GM18870 (cell line): ENCODE measurements at regions not wholly inside any gene's neighbourhood (a gene's known extent, or its start where the extent isn't known, plus 50 kb on each side); places are given as distances from the start of the nearest gene placed in this dataset.

Experiments
- ATAC-seq: cut with Tn5 transposase; IDR thresholded peaks from one replicate; pipeline ENCODE4 v1.9.1; 2021; ENCODE audit warnings: moderate library complexity; ENCODE audit not compliant: unreplicated experiment

DNA sequence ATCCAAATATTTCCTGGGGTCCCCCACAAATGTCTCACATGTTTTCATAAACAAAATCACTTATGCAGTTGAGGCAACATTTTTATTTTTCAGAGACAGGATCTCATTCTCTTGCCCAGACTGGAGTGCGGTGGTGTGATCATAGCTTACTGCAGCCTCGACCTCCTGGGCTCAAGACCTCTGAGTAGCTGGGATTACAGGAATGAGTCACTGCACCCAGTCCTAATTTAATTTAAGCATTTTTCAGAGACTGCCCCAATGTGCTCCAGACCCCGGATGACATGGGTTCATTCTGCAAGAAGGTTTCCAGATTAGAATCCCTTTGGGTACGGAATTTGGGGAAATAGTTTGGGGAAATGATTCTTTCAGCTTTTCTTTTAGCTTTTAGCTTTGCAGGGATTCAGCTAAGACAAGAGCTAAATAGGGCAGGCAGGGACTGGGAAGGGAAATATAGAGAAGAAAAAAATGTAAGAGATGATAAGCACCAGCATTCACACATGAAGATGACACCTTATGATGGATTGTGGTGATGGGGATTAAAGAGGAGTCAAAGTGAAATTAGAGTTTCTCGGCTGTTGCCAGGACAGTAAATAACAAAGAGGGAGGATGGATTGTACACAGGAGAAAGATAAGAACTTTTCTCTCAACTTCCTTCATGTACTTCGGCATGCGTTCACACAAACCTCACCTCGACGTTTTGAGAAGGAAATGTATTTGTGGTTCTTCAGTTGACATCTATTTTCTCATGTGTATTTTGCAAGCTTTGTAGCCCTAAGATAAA is 169.4 kb upstream of the TAB2 start:
- no peak for ATAC-seq

DNA sequence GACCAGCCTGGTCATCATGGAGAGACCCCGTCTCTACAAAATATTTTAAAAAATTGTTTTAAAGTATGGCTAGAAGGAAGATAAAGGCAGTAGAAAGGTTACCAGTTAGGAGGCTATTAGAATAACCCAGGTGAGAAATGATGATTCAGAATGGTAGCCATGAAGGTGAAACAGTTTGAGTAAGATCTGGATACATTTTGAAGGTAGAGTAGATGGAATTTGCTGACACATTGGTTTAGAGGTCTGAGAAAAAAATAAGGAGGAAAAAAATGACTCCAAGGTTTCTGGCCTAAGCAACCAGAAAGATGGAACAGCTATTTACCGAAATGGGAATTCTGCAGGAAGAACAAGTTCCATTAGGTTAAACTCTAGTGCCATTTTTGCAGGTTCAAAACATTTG is 167.9 kb upstream of the TAB2 start:
- no peak for ATAC-seq

DNA sequence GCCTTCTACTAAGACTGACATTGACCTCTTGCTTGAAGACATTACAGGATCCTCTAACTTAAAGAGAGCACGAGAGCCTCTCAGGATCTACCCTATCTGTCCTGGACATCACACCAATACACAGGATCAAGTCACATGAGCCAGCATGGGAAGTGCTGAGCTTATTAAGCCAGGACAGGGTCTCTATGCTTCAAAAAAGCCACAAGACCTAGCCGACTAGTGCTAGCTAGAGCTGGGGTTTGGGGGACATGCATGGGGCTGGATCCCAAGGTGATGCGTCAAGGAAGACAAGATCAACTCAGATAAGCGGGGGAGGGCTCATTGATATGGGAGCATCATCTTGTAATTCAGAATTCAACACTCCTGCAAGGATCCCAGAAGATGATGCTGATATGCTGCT is 167.2 kb upstream of the TAB2 start:
- no peak for ATAC-seq

DNA sequence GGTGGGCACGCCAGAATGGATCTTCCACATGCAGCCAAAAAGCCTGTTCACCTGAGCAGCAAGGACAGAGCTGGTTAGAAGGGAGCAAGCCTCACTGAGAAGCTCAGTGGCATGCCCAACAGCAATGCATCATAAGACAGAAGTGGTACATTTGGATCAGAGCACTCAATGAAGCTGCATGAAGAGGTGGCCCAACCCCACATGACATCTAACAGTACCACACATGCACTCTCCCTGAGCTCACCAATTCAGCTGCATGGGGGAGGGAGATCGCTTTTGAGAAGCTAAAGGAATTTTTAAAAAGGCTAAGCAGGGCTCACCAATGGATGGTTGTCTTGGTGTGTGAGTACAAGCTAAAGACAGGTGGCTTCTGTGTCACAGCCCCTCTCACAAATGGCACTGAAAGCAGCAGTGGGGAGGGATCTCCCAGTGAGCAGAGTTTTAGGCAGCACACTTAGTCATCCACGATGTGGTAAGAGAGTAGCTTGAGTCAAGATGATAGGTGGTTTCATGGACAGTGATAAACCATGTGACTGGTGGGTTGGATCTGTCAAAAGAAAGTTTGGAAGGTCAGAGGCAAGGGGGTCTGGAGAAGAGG is 166.6 kb upstream of the TAB2 start:
- no peak for ATAC-seq

DNA sequence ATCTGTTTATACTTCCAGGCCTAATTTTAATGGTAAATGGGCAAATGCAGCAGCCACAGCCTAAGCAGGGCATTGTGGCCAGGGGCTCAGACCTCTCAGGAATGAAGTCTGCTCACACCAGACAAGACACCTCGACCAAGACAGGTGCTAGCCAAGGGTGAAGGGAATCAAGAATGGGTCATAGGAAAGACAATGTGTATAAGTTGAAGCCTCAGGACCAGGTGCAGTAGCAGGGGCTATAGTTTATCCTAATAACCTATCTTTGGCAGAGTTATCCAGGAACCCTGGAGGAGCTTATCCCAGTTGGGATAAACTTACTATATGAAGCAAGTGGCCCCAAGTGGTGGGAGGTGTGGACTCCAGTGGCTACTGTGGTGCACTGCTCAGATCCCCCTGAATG is 165.0 kb upstream of the TAB2 start:
- no peak for ATAC-seq

DNA sequence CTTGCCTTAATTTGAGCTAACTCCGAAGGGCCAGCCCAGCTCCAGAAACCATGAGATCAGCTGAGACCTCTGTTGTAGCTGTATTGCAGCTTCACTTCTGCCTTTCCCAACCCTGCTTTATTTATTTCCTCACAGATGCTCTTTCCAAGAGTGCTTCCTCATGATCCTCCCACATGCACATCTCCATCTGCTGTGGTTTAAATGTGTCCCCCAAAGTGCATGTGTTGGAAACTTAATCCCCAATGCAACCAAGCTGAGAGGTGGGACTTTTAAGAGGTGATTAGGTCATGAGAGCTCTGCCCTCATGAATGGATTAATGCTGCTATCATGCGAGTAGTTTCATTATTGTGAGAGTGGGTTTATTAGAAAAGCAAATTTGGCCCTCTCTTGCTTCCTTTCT is 164.4 kb upstream of the TAB2 start:
- no peak for ATAC-seq

DNA sequence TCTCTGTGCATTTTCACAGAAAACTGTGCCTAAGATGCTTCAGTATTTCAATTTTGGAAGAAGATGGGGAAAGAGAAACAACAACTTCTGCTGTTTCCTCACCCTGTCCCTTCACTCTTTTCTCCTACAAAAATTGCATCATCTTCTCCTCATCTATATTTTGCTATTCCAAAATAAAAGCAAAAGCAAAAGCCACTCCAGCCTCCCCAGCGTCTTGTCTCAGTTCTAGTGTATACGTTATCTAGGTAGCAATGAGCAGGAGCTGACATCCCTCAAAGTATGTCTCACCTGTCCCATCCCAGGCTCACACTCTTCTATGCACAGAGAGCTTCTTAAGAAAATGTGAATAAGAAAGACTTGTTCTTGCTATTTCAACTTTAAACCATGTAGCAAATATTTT is 163.8 kb upstream of the TAB2 start:
- ATAC-seq: no peak

DNA sequence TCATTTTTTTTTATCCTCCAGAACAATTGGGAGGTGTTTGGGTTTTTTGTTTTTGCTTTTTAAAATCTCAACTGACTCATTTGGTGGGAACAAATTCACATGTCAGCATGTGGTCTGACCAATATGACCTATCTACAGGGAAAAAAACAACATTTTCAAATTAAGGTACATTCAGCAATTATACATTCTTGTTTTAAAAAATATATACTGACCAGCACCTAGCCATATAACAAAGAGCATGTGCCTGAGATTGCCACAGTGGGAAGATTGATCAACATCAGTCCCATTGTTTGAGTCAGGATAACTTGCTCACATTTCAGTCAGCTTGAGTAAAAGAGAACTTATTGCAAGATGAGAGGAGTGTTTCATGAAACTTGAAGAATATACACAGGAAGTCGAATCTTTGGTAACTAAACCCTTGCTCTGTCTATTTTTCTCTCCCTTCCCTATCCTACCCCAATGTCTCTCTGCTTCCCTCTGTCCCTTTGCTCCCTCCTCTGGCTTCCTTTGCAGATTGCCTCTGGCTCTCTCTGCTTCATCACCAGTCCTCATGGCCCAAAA is 163.2 kb upstream of the TAB2 start:
- no peak for ATAC-seq

DNA sequence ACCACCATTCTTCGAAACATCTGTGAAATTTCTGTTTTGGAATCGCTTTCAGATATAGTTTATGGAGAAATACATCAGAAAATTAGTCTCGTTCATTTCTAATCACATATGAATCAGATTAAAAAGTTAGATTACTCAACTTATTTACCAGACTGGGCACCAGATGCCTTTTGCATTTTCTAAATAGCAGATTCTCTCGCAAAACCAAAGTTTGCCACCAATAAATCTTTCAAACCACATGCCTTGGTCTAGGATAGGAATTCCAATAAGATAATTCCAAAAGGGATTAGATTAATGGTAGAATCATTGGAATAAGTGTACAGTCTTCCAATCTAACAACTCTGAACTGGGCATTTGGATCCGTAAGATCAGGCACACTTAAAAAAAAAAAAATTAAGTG is 160.4 kb upstream of the TAB2 start:
- no peak for ATAC-seq

DNA sequence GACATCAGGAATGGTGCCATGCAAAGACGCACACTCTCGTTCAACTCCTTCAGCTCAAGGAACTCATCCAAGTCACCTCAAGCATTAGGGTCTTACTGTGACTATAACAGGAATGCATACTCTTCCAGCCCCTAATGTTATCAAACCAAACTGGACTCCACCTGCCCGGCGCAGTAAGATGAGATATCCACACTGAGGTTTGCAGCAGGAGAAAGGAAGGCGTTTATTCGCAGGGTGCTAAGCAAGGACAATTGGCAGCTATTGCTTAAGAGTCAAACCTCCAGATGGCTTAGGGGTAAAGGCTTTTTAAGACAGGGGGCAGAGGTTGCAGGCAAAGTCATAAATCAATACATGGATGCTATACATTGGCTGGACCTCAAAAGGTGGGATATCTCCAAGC is 159.4 kb upstream of the TAB2 start:
- no peak for ATAC-seq

DNA sequence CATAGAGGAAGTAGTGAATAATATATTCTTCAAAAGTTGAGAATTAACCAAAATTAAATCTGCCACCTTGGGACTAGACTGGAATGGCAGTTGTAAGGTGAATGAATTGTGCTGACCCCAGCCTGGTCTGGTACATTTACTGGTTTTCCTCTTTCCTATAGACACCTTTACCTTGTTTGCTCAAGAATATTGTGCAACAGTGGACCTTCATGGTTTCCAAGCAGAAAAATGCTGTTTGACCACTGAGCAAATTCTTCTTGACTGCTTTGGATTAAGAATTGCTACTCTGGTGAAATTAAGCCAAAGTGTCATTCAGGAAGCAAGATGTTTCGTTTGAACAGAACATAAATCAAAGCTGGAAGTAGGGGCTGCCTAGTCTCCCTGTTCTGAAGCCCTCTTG is 156.6 kb upstream of the TAB2 start:
- ATAC-seq: no peak

DNA sequence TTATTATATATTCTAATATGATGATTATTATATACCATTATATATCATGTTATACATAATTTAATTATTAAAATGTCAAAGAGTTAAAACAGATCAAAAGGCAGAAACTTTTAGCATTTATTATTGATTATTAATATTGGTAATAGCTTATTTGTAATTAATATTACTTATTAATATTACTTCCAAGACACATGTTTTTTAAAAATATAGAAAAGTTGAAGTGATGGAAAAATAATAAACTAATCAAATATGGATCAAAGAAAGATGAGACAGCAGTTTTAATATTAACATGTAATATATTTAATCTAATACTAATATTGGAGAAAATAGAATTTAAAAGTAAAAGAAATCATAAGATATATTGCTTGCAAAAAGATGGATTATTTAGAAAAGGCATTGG is 154.6 kb upstream of the TAB2 start:
- no peak for ATAC-seq

DNA sequence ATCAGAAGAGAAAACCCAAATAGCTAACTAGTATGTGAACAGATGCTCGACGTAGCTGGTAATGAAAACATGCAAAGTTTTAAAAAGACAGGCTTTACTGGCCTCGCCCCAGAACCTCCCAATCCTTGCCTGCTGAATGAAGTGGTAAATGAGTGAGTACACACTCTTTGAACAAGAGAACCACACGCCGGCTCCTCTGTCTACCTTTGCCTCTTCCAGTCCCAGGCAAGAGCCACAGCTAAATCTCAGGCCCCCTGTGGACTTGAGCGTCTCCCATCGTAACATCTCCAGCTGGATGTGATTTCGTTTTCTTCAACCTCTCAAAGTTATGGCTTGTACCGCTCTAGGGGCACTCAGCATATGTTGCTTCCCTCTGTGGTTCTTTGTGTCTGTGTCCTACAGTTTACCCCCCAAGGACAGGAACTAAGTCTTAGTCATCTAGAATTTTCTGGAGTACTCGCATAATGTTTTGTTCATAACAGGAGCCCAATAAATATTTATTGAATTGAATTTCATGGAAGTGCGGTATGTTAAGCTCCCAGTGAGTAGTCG is 153.2 kb upstream of the TAB2 start:
- ATAC-seq: no peak

DNA sequence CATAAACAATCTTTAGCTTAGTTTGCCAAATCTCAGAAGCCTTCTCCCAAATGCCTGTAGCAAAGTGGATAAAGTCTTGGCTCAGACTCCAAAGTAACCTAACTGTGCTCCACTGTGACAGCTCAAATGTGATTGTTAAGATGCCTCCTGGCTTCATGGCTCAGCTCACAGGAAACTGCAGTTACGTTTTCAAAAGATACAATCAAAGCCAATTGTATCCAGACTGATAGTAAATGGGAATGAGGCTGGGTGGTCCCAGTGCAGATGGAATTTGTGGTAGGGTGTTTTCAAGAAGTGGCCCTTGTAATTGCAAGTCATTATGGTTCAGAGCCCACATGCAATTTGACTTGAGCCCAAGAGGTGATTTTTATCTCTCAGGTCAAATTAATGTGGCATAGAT is 151.2 kb upstream of the TAB2 start:
- no peak for ATAC-seq

DNA sequence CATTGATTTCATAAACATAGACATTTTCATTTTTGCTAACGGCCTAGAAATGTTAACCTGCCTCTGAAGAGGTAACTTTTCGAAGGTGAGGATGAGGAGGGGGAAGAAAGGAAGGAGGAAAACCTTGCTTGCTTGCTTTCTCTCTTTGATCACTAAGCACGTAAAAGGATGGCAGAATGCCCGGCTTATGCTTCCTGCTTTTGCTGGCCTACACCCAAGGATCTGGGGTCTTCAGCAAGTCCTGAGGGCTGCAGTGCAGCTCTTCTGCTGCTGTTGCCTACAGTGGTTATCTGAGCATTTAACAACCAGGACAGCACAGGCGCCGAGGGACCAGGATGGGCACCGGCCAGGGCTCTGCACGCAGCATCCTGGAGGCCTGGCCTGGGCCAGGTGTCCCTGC is 150.8 kb upstream of the TAB2 start:
- no peak for ATAC-seq

DNA sequence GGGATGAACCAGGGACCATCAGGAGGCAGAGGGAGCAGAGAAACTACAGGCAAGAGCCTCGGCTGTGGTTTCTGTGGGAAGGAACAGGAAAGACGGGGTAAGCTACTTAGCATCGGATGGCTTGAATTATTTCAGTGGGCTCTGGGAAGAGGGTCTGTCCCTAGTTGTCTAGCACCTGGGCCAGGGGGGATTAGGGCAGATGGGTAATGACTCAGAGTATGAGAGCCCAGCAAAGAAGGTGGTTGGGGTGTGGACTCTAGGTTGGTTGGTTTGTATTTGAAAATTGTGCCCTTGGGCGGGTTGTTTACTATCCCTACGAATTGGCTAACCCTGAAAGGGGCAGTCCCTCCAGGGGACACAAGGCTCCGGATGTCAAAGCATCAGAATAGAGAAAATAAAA is 148.5 kb upstream of the TAB2 start:
- no peak for ATAC-seq

DNA sequence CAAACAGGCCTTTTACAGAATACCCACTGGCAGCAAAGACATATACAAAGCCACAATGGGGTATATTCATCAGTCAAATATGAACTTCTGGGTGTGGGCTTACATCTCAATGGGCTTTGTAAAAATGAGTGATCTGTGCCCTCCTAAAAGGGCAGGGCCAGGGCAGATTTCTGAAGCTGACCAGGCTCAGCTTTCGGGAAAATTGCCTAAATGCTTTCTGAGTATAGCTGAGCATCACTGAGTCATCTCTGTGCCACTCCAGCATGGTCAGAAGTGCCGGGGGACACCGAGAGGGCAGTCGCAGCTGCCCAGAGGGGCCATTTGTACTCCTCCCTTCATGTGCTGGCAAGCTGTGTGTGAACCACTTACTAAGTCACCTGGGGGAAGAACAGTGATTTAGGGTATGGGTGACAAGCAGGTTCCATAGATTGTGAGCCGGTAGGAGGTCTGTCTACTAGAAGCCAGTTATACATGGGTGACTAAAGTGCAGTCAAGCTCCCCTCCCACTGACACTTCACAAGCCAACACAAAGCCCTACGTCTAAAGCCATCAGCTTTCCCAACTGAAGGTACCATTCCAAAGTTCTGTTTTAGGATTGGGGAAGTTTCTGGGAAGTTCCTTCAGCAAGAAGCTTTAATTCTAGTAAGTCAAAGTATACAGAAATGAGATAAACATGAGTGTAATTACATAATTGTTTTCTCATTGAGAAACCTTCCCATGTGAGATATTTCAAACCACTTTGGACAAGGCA is 147.6 kb upstream of the TAB2 start:
- no peak for ATAC-seq

DNA sequence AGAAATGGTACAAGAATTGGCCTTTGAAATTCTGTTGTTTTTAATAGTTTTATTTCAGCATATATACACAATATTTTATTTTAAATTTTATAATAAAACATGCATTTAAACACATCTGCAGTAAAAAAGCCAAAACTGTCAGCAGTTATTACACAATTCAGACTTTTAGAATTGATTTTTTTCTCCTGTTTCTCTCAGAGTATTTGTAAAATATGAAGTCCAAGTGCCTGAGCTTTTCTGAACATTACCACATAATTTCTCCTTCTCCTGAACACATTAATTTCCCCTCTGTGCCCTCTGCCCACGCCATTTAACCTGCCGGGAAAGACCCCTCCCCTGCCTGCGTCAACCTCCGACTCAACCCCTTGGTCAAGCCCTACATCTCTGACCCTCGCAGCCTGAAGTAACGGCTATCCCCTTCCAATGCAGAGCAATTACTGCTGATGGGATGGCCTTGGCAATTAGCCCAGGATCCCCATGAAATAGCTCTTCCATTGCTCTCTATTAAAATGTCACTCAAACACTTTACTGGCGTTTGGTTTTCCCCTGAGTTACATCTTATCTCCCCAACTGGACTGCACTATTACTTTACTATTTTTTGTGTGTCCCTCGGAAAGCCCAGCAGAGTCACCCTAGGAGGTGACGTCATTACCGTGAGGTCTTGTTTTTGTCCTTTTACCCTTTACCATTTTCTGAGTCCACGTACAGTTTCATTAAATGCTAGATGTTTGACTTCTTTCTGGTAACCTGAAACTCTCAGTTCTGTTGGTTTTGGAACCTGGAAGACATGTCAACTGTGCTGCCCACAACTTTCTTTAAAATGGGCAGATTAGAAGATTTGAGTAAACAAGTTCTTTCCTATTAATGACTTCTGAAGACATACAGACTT is 146.7 kb upstream of the TAB2 start:
- ATAC-seq: no peak

DNA sequence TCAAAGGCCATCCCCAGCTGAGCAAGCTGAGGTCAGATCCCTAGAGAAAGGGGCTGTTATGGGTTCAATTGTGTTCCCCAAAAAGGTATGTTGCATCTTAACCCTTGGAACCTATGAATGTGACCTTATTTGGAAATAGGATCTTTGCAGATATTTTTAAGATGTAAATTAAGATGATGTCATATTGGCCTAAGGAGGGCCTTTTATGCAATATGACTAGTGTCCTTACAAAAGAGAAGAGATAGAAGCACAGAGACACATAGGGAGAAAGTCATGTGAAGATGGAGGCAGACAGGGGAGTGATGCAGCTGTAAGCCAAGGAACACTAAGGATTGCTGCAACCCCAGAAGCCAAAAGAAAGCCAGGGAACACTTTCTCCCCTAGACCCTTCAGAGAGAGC is 144.3 kb upstream of the TAB2 start:
- ATAC-seq: no peak

DNA sequence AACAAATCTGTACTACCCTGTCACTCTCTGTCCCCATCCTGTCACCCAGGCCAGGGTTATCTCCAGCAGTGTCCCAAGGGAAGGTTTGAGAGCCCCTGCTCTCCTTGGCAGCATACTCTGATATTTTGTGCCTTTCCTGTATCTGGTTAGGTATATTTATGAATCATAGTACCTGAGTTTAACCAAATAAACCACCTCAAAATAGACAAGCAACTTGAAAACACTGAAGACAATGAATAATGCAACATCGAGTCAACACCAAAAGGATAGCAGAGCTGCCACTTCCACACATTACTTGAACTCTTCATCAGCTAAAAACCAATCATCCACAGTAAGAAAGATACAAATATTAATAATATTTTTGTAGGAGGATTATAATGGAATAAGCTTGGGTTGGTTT is 142.6 kb upstream of the TAB2 start:
- ATAC-seq: no peak
